ENCODE measurements at regions not wholly inside any gene's neighbourhood (a gene's known extent, or its start where the extent isn't known, plus 50 kb on each side); places are given as distances from the start of the nearest gene placed in this dataset.

GRCh38 chr5:167969998-167970397, 321.4 kb upstream of the WWC1 start:
- Mint-ChIP-seq H3K4me3 (no peak overlapping the region), H3K4me1 (ENCODE audit: low read depth) (no peaks in the 10 kb centered on the region), H3K36me3 (no peaks in the 10 kb centered on the region)

GRCh38 chr5:167971706-167972105, 319.7 kb upstream of the WWC1 start:
- Mint-ChIP-seq H3K4me1 (ENCODE audit: low read depth) (no peaks in the 10 kb centered on the region), H3K27me3 (no peaks in the 10 kb centered on the region), H3K9me3 (ENCODE audit: low read depth) (peaks cover 5% of the 10 kb centered on the region), H3K36me3 (no peaks in the 10 kb centered on the region), H3K4me3 (no peak overlapping the region), H3K27ac (no peak overlapping the region)

More at GRCh38 chr5:167969998-167970397, 321.4 kb upstream of the WWC1 start:
- Mint-ChIP-seq H3K27ac (no peak overlapping the region), H3K27me3 (no peaks in the 10 kb centered on the region), H3K9me3 (ENCODE audit: low read depth) (peaks cover 5% of the 10 kb centered on the region)

GRCh38 chr5:167973126-167973525, 318.3 kb upstream of the WWC1 start:
- Mint-ChIP-seq H3K4me1 (ENCODE audit: low read depth) (no peaks in the 10 kb centered on the region), H3K4me3 (no peak overlapping the region), H3K27ac (no peak overlapping the region), H3K9me3 (ENCODE audit: low read depth) (peaks cover 5% of the 10 kb centered on the region), H3K27me3 (no peaks in the 10 kb centered on the region), H3K36me3 (no peaks in the 10 kb centered on the region)

DNA sequence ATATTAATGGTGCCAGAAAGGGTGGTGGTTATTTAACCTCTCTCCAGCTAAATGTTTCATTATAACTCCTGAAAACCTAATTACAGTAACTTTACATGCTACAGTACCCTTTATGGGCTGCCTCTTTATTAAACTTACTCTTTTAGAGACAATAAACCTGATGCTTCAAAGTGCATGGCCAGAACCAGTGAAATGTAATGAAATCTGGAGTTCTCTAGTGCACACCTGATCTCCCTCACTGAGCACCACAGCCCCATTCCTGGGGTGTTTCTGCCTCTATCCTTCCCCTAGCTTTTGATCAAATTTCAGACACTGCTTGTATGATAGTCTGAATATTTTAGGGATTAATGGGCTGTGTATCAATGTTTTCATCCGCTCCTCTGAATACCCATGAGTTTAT, 306.5 kb upstream of the WWC1 start:
- Mint-ChIP-seq H3K27ac (no peak overlapping the region), H3K36me3 (no peaks in the 10 kb centered on the region), H3K4me1 (ENCODE audit: low read depth) (no peaks in the 10 kb centered on the region), H3K9me3 (ENCODE audit: low read depth) (no peaks in the 10 kb centered on the region), H3K27me3 (peaks cover 2% of the 10 kb centered on the region), H3K4me3 (no peak overlapping the region)

DNA sequence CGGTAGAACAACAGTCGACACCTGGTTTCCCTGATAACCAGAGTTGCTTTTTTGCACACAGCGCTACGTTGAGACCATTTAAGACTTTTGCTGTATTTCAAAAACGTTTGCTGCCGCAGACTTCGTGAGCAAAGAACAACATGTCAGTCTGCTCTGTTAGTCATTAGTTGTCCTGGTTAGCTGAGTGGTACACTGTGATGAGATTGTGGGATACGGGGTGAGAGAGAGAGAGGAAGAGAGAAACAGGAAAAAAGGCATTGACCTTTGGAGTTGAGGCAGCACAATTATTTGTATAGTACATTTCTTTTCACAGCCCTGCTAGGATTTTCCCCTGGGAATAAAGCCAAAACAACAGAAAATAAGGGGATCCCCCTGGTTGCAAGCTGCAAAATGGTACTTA, 306.1 kb upstream of the WWC1 start:
- no peak overlapping the region for H3K27ac Mint-ChIP-seq
- H3K4me1 Mint-ChIP-seq (ENCODE audit: low read depth): no peaks in the 10 kb centered on the region
- H3K9me3 Mint-ChIP-seq (ENCODE audit: low read depth): no peaks in the 10 kb centered on the region
- peaks cover 2% of the 10 kb centered on the region for H3K27me3 Mint-ChIP-seq
- H3K36me3 Mint-ChIP-seq: no peaks in the 10 kb centered on the region
- H3K4me3 Mint-ChIP-seq: no peak overlapping the region

- H3K36me3 Mint-ChIP-seq: no peaks in the 10 kb centered on the region
- peaks cover 6% of the 10 kb centered on the region for H3K9me3 Mint-ChIP-seq (ENCODE audit: low read depth)
- H3K27ac Mint-ChIP-seq: no peak overlapping the region
- no peaks in the 10 kb centered on the region for H3K4me1 Mint-ChIP-seq (ENCODE audit: low read depth)
- peaks cover 2% of the 10 kb centered on the region for H3K27me3 Mint-ChIP-seq
- no peak overlapping the region for H3K4me3 Mint-ChIP-seq
Measured at GRCh38 chr5:167987490-167988280, 303.8 kb upstream of the WWC1 start.

DNA sequence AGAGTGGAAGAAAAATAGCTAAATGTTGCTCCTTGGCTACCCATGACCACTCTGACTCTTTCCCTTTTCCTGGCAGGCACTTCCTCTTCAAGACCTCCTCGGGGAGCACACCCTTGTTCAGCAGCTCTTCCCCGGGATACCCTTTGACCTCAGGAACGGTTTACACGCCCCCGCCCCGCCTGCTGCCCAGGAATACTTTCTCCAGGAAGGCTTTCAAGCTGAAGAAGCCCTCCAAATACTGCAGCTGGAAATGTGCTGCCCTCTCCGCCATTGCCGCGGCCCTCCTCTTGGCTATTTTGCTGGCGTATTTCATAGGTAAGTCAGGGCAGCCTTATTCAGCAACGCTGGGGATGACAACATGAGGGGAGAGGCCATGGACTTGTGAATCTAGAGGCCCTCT, 298.6 kb upstream of the WWC1 start:
- Mint-ChIP-seq H3K4me1 (ENCODE audit: low read depth) (no peaks in the 10 kb centered on the region), H3K9me3 (ENCODE audit: low read depth) (peaks cover 6% of the 10 kb centered on the region), H3K27me3 (peaks cover 2% of the 10 kb centered on the region), H3K4me3 (no peak overlapping the region), H3K36me3 (no peaks in the 10 kb centered on the region), H3K27ac (no peak overlapping the region)

DNA sequence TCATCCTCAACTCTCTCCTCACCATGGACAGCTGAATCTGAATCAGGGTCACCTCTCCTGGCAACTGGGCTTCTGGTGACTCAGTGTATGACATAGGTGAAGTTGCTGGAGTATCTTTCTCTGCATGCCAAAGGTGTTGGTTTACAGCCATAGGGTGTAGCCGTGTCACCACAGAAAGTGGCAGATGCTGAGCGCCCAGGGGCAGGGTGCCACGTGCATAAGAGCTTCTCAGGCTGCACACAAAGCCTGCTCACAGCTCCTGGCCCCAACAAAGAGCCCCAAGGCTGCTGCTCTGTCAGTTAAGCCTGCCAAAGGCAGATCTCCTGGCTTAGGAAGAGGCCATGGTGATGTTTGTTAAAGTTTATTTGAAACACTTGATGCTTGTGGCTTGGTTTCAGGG, 297.7 kb upstream of the WWC1 start:
- Mint-ChIP-seq H3K4me3 (no peak overlapping the region), H3K27ac (no peak overlapping the region), H3K4me1 (ENCODE audit: low read depth) (no peaks in the 10 kb centered on the region), H3K9me3 (ENCODE audit: low read depth) (peaks cover 6% of the 10 kb centered on the region), H3K27me3 (no peaks in the 10 kb centered on the region), H3K36me3 (no peaks in the 10 kb centered on the region)

DNA sequence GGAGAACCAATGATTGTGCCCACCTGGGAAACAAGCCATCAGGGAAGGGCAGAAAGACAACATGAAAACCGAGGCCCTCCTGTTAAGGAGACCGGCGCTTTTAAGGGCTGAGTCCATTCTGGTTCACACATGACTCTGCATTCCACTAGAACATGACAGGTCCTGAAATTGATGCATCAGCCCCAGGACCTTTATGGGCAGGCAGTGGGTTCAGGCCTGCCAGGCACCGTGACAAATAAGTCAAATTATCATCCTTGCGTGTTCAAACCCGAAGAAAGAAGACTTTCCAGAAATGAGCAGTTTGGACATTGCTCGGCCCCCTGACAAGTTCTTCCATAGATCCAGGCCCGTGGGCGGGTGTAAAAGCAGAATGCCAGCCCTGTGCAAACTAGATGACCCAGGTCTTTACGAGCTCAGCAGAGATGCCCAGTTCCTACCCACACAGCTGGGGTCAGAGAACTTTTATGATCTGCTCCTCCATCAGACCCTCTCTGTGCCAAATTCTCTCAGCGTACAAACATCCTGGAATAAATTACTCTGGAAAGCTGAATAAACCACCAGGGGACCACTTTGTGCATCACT, 295.5 kb upstream of the WWC1 start:
- peaks cover 6% of the 10 kb centered on the region for H3K9me3 Mint-ChIP-seq (ENCODE audit: low read depth)
- no peaks in the 10 kb centered on the region for H3K27me3 Mint-ChIP-seq
- no peaks in the 10 kb centered on the region for H3K4me1 Mint-ChIP-seq (ENCODE audit: low read depth)
- H3K4me3 Mint-ChIP-seq: no peak overlapping the region
- no peak overlapping the region for H3K27ac Mint-ChIP-seq
- no peaks in the 10 kb centered on the region for H3K36me3 Mint-ChIP-seq

DNA sequence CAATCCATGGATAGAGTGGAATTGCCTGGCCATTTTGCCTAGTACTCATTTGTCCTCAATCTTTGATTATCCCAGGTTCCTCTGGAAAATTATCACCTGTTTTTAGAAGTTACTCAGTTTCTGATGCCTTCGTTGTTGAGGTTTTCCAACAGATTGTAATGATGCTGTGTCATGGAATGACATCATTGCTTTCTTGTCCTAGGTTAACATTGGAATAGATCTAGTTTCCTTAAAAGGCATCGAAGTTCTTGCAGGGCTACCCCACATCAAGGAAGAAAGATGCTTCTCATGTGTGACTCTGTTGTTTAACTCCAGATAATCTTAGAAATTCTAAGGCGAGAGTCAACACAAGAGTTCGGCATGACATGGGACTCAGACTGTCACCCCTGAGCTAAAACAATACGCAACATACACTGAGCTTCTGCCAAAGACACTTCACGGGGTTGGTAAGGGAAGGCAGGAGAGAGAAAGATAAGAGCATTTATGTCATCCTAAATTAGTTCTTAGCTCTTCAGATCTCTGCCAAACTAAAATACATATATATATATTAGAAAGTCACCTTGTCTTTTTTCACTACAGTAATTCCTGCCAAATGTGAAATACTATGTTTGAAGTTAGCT, 293.2 kb upstream of the WWC1 start:
- Mint-ChIP-seq H3K27ac (no peak overlapping the region), H3K27me3 (no peaks in the 10 kb centered on the region), H3K9me3 (ENCODE audit: low read depth) (no peaks in the 10 kb centered on the region), H3K36me3 (no peaks in the 10 kb centered on the region), H3K4me1 (ENCODE audit: low read depth) (no peaks in the 10 kb centered on the region), H3K4me3 (no peak overlapping the region)

- Mint-ChIP-seq H3K9me3 (ENCODE audit: low read depth) (no peaks in the 10 kb centered on the region), H3K36me3 (no peaks in the 10 kb centered on the region), H3K4me1 (ENCODE audit: low read depth) (no peaks in the 10 kb centered on the region), H3K27me3 (no peaks in the 10 kb centered on the region), H3K4me3 (no peak overlapping the region), H3K27ac (no peak overlapping the region)
Measured at GRCh38 chr5:167999182-167999581, 292.3 kb upstream of the WWC1 start.

GRCh38 chr5:168001318-168001717, 290.1 kb upstream of the WWC1 start:
- no peak overlapping the region for H3K27ac Mint-ChIP-seq
- H3K4me3 Mint-ChIP-seq: no peak overlapping the region
- H3K4me1 Mint-ChIP-seq (ENCODE audit: low read depth): no peaks in the 10 kb centered on the region
- no peaks in the 10 kb centered on the region for H3K27me3 Mint-ChIP-seq
- H3K9me3 Mint-ChIP-seq (ENCODE audit: low read depth): no peaks in the 10 kb centered on the region
- H3K36me3 Mint-ChIP-seq: no peaks in the 10 kb centered on the region

GRCh38 chr5:168002116-168002515, 289.3 kb upstream of the WWC1 start:
- H3K27me3 Mint-ChIP-seq: no peaks in the 10 kb centered on the region

DNA sequence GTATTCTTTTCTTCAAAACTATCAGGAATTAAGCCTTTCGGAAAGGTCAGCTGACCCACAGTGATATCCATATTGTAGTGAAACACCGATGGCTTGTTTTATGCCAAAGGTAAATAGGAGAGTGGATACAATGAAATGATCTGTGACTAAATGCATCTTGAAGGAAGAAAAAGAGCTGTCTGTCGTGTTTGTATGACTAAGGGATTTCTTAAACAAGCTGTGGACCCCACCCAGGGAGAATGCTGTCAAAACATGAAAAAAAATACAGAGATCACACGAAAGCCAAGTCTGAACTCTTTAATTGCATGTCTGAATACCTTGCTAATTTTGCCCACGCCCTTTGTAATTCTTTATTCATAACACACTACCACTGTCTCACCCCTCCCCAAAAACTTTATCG, 286.4 kb upstream of the WWC1 start:
- H3K4me1 Mint-ChIP-seq (ENCODE audit: low read depth): no peaks in the 10 kb centered on the region
- no peak overlapping the region for H3K27ac Mint-ChIP-seq
- H3K36me3 Mint-ChIP-seq: no peaks in the 10 kb centered on the region
- H3K4me3 Mint-ChIP-seq: no peak overlapping the region
- H3K9me3 Mint-ChIP-seq (ENCODE audit: low read depth): no peaks in the 10 kb centered on the region
- no peaks in the 10 kb centered on the region for H3K27me3 Mint-ChIP-seq

More at GRCh38 chr5:168002116-168002515, 289.3 kb upstream of the WWC1 start:
- Mint-ChIP-seq H3K4me3 (no peak overlapping the region), H3K9me3 (ENCODE audit: low read depth) (no peaks in the 10 kb centered on the region), H3K36me3 (no peaks in the 10 kb centered on the region), H3K27ac (no peak overlapping the region), H3K4me1 (ENCODE audit: low read depth) (no peaks in the 10 kb centered on the region)

DNA sequence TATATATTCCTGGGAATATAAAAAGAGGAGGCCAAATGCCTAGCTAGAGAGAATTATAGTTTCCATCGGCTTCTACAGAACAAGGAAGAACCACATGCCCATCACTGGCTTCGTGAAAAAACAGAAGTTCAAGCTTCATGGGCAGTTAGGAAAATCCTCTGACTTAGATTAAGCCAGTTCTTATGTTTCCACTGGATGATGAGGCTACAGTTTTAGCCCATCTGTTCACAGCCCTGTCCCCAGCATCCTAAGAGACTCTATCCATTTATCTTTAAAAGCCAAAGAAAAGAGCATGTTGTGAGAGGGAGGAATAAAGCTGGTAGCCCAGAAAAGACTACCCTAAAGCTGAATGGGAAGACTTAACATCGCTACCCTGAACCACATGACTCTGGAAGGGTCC, 285.5 kb upstream of the WWC1 start:
- Mint-ChIP-seq H3K4me3 (no peak overlapping the region), H3K9me3 (ENCODE audit: low read depth) (no peaks in the 10 kb centered on the region), H3K36me3 (no peaks in the 10 kb centered on the region), H3K4me1 (ENCODE audit: low read depth) (no peaks in the 10 kb centered on the region), H3K27ac (no peak overlapping the region), H3K27me3 (no peaks in the 10 kb centered on the region)
